ENCODE measurements at regions not wholly inside any gene's neighbourhood (a gene's known extent, or its start where the extent isn't known, plus 50 kb on each side); places are given as distances from the start of the nearest gene placed in this dataset.

DNA sequence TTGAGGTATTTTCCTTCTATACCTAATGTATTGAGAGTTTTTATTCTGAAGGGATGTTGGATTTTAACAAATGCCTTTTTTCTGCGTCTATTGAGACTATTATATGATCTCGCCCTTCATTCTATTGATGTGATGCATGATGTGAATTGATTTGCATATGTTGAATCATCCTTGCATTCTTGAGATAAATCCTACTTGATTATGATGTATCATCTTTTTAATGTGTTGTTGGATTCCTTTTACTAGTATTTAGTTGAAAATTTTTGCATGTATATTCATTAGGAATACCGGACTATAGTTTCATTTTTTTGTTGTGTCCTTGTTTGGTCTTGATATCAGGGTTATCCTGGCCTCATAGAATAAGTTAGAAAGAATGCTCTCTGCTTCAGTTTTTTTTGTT lies 169.7 kb downstream of the NPR3 start:
- WGBS, 2 donors = 33 to 54% methylated on average over 3 of the region's 3 CpGs
- intact Hi-C loops (cut with DNase I) = no loop called here
- Histone ChIP-seq H3K27me3 (no peaks in the 10 kb centered on the region), H3K9me3 (no peaks in the 10 kb centered on the region), H3K4me1 (no peaks in the 10 kb centered on the region), H3K27ac (no peak overlapping the region), H3K4me3 (no peak overlapping the region), H3K36me3 (no peaks in the 10 kb centered on the region)
- ATAC-seq (no peak), FAIRE-seq (no peak), DNase-seq (no peak)
- TF ChIP-seq CTCF (IDR thresholded peaks at IDR 0.05) = no peak

DNA sequence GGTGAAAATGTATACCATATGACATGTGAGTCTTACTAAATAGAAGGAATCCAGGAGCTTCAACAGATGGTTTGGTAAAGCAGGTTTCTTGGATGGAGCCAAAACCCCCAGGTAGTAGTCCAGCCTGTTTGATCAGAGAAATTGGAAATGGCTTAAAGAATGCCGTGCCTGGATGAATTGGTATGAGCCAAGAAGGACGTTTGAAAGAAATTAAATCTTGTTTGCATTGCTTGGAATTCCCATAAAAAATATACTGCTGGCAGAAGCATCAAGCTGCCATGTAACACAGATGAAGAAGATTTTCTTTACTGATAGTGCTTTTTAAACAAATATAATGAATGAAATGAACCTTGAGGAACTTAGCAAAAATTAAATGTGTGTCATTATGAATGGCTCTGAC lies 176.3 kb downstream of the NPR3 start:
- Histone ChIP-seq H3K4me1 (no peaks in the 10 kb centered on the region), H3K4me3 (no peak overlapping the region), H3K36me3 (no peaks in the 10 kb centered on the region), H3K27ac (no peak overlapping the region), H3K9me3 (no peaks in the 10 kb centered on the region), H3K27me3 (no peaks in the 10 kb centered on the region)
- ATAC-seq (no peak), FAIRE-seq (no peak), DNase-seq (no peak)
- intact Hi-C loops (cut with DNase I) = no loop called here
- WGBS, 2 donors = 24 to 34% methylated on average over 2 of the region's 2 CpGs
- no peak for TF ChIP-seq CTCF (IDR thresholded peaks at IDR 0.05)

GRCh38 chr5:32889078-32889477 lies 178.0 kb downstream of the NPR3 start:
- no peak for TF ChIP-seq CTCF (IDR thresholded peaks at IDR 0.05)
- Histone ChIP-seq H3K36me3 (no peaks in the 10 kb centered on the region), H3K4me1 (no peaks in the 10 kb centered on the region), H3K4me3 (no peak overlapping the region), H3K9me3 (no peaks in the 10 kb centered on the region), H3K27ac (no peak overlapping the region), H3K27me3 (no peaks in the 10 kb centered on the region)
- ATAC-seq (no peak), FAIRE-seq (no peak), DNase-seq (no peak)
- 6 to 17% methylated on average over 1 of the region's 1 CpG for WGBS, 2 donors
- intact Hi-C loops (cut with DNase I) = no loop called here

GRCh38 chr5:32903613-32904012 lies 192.5 kb downstream of the NPR3 start:
- DNase-seq = no peak
- FAIRE-seq = no peak
- ATAC-seq = no peak

GRCh38 chr5:32908641-32909040 lies 197.5 kb downstream of the NPR3 start:
- no peaks in the 10 kb centered on the region for H3K9me3 ChIP-seq
- no peaks in the 10 kb centered on the region for H3K27me3 ChIP-seq
- H3K4me3 ChIP-seq = no peak overlapping the region
- 34 to 57% methylated on average over 2 of the region's 2 CpGs for WGBS, 2 donors
- no peak overlapping the region for H3K27ac ChIP-seq
- intact Hi-C loops (cut with DNase I) = no loop called here
- no peak for ATAC-seq
- H3K4me1 ChIP-seq = no peaks in the 10 kb centered on the region
- no peak for DNase-seq
- no peak for FAIRE-seq
- H3K36me3 ChIP-seq = no peaks in the 10 kb centered on the region
- no peak for TF ChIP-seq CTCF (IDR thresholded peaks at IDR 0.05)

More at GRCh38 chr5:32903613-32904012, 192.5 kb downstream of the NPR3 start:
- no peak for TF ChIP-seq CTCF (IDR thresholded peaks at IDR 0.05)
- H3K27me3 ChIP-seq = no peaks in the 10 kb centered on the region
- no peaks in the 10 kb centered on the region for H3K9me3 ChIP-seq
- H3K27ac ChIP-seq = no peak overlapping the region
- H3K4me3 ChIP-seq = no peak overlapping the region
- no peaks in the 10 kb centered on the region for H3K4me1 ChIP-seq
- no peaks in the 10 kb centered on the region for H3K36me3 ChIP-seq
- 10 to 50% methylated on average over 2 of the region's 2 CpGs for WGBS, 2 donors
- intact Hi-C loops (cut with DNase I) = no loop called here
